A204.1 (cell line): ENCODE measurements at regions not wholly inside any gene's neighbourhood (a gene's known extent, or its start where the extent isn't known, plus 50 kb on each side); places are given as distances from the start of the nearest gene placed in this dataset.

ENCODE experiments used
- FAIRE-seq: peaks from 2 replicates; lab custom pipeline; 2012; peaks lifted over from hg19 to GRCh38; lab: Jason Lieb, UNC

GRCh38 chr5:29402270-29402669 lies 1791.2 kb upstream of the CDH6 start:
- FAIRE-seq: no peak

- FAIRE-seq: no peak
These were observed 1803.5 kb upstream of the CDH6 start for GRCh38 chr5:29389993-29390392.

- no peak for FAIRE-seq
These were observed 1806.1 kb upstream of the CDH6 start for GRCh38 chr5:29387384-29387783.

GRCh38 chr5:29382780-29383179 lies 1810.7 kb upstream of the CDH6 start:
- FAIRE-seq: no peak

- FAIRE-seq: no peak
These were observed 1813.5 kb upstream of the CDH6 start for GRCh38 chr5:29380029-29380428.

GRCh38 chr5:29379619-29380018 lies 1813.9 kb upstream of the CDH6 start:
- no peak for FAIRE-seq

- FAIRE-seq: no peak
These were observed 1815.4 kb upstream of the CDH6 start for GRCh38 chr5:29378104-29378503.

- FAIRE-seq: no peak
These were observed 1823.2 kb upstream of the CDH6 start for GRCh38 chr5:29370248-29370647.

- FAIRE-seq: no peak
These were observed 1826.2 kb upstream of the CDH6 start for GRCh38 chr5:29367176-29367833.

- no peak for FAIRE-seq
These were observed 1842.3 kb upstream of the CDH6 start for GRCh38 chr5:29351170-29351569.

GRCh38 chr5:29337030-29337429 lies 1856.5 kb upstream of the CDH6 start:
- FAIRE-seq: peak; percentile 52

- FAIRE-seq: no peak
These were observed 1871.9 kb upstream of the CDH6 start for GRCh38 chr5:29321591-29321990.

GRCh38 chr5:29309359-29309758 lies 1884.1 kb upstream of the CDH6 start:
- FAIRE-seq: no peak

GRCh38 chr5:29307478-29307877 lies 1886.0 kb upstream of the CDH6 start:
- FAIRE-seq: no peak

GRCh38 chr5:29304545-29304944 lies 1888.9 kb upstream of the CDH6 start:
- FAIRE-seq: no peak

GRCh38 chr5:29296548-29296947 lies 1896.9 kb upstream of the CDH6 start:
- no peak for FAIRE-seq

GRCh38 chr5:29277642-29278041 lies 1915.8 kb upstream of the CDH6 start:
- no peak for FAIRE-seq

GRCh38 chr5:29276371-29276770 lies 1917.1 kb upstream of the CDH6 start:
- FAIRE-seq: no peak

GRCh38 chr5:29263915-29264351 lies 1929.6 kb upstream of the CDH6 start:
- FAIRE-seq: no peak

GRCh38 chr5:29262339-29263123 lies 1931.0 kb upstream of the CDH6 start:
- FAIRE-seq: no peak

GRCh38 chr5:29261213-29261612 lies 1932.3 kb upstream of the CDH6 start:
- no peak for FAIRE-seq

- FAIRE-seq: no peak
These were observed 1941.1 kb upstream of the CDH6 start for GRCh38 chr5:29252390-29252789.

- FAIRE-seq: no peak
These were observed 1946.0 kb upstream of the CDH6 start for GRCh38 chr5:29247346-29248028.
